Nephron progenitor cell (in vitro differentiated cells): ENCODE measurements at regions not wholly inside any gene's neighbourhood (a gene's known extent, or its start where the extent isn't known, plus 50 kb on each side); places are given as distances from the start of the nearest gene placed in this dataset.
A peak's percentile ranks its signal among the peaks of the same experiment; 100 is the strongest.

Experiments
- DNase-seq: peaks from one replicate; pipeline ENCODE4 v3.0.0; 2021
- H3K27ac Mint-ChIP-seq: 2 replicates; pipeline ENCODE4 v1.8.0; 2021; ENCODE audit warnings: mild to moderate bottlenecking, moderate library complexity, mixed read lengths
- H3K27me3 Mint-ChIP-seq: 2 replicates; pipeline ENCODE4 v1.8.0; 2021; ENCODE audit warnings: mild to moderate bottlenecking, low read depth, mixed read lengths; ENCODE audit not compliant: poor library complexity
- H3K36me3 Mint-ChIP-seq: 2 replicates; pipeline ENCODE4 v1.8.0; 2021; ENCODE audit warnings: low read depth, mixed read lengths
- H3K4me1 Mint-ChIP-seq: 2 replicates; pipeline ENCODE4 v1.8.0; 2021; ENCODE audit warnings: mixed read lengths
- H3K4me3 Mint-ChIP-seq: 2 replicates; pipeline ENCODE4 v1.8.0; 2021; ENCODE audit warnings: mild to moderate bottlenecking, moderate library complexity, mixed read lengths
- H3K9me3 Mint-ChIP-seq: 2 replicates; pipeline ENCODE4 v1.8.0; 2021; ENCODE audit warnings: mild to moderate bottlenecking, moderate library complexity, mixed read lengths
- CTCF ChIP-seq: fragments of 200-600 bp; sonication (generic); IDR thresholded peaks from 2 replicates; pipeline ENCODE4 v1.5.0; 2021; ENCODE audit warnings: antibody characterized with exemption

- TF ChIP-seq CTCF, result no peak
- Mint-ChIP-seq H3K4me1 (peaks cover 36% of the 10 kb centered on the region), H3K9me3 (no peaks in the 10 kb centered on the region), H3K36me3 (no peaks in the 10 kb centered on the region), H3K4me3 (no peak overlapping the region), H3K27me3 (no peaks in the 10 kb centered on the region), H3K27ac (peak overlapping the region; percentile 63)
- DNase-seq, result no peak
Observed at GRCh38 chr2:146229508-146230155, 1615.2 kb upstream of the ACVR2A start.

- peak overlapping the region; percentile 29 for H3K27ac Mint-ChIP-seq
- H3K9me3 Mint-ChIP-seq, result no peaks in the 10 kb centered on the region
- H3K27me3 Mint-ChIP-seq, result no peaks in the 10 kb centered on the region
- H3K4me1 Mint-ChIP-seq, result peaks cover 45% of the 10 kb centered on the region
- no peak for TF ChIP-seq CTCF
- no peak overlapping the region for H3K4me3 Mint-ChIP-seq
- H3K36me3 Mint-ChIP-seq, result no peaks in the 10 kb centered on the region
- DNase-seq, result no peak
Observed at GRCh38 chr2:146228466-146229058, 1616.3 kb upstream of the ACVR2A start.

- no peak for TF ChIP-seq CTCF
- peaks cover 49% of the 10 kb centered on the region for H3K4me1 Mint-ChIP-seq
- no peaks in the 10 kb centered on the region for H3K9me3 Mint-ChIP-seq
- no peaks in the 10 kb centered on the region for H3K27me3 Mint-ChIP-seq
- no peaks in the 10 kb centered on the region for H3K36me3 Mint-ChIP-seq
- no peak overlapping the region for H3K27ac Mint-ChIP-seq
- H3K4me3 Mint-ChIP-seq, result no peak overlapping the region
- no peak for DNase-seq
Observed at GRCh38 chr2:146228020-146228393, 1616.8 kb upstream of the ACVR2A start.

- H3K4me1 Mint-ChIP-seq, result peaks cover 49% of the 10 kb centered on the region
- no peak for DNase-seq
- no peaks in the 10 kb centered on the region for H3K27me3 Mint-ChIP-seq
- no peaks in the 10 kb centered on the region for H3K9me3 Mint-ChIP-seq
- TF ChIP-seq CTCF, result no peak
- H3K27ac Mint-ChIP-seq, result peak overlapping the region; percentile 46
- H3K36me3 Mint-ChIP-seq, result no peaks in the 10 kb centered on the region
- H3K4me3 Mint-ChIP-seq, result no peak overlapping the region
Observed at GRCh38 chr2:146227152-146228019, 1617.4 kb upstream of the ACVR2A start.

GRCh38 chr2:146226077-146226476 is 1618.8 kb upstream of the ACVR2A start:
- Mint-ChIP-seq H3K4me1 (peaks cover 49% of the 10 kb centered on the region), H3K27ac (peak overlapping the region; percentile 66), H3K9me3 (no peaks in the 10 kb centered on the region), H3K4me3 (no peak overlapping the region), H3K36me3 (no peaks in the 10 kb centered on the region), H3K27me3 (no peaks in the 10 kb centered on the region)
- DNase-seq, result no peak
- no peak for TF ChIP-seq CTCF
